ENCODE measurements at regions not wholly inside any gene's neighbourhood (a gene's known extent, or its start where the extent isn't known, plus 50 kb on each side); places are given as distances from the start of the nearest gene placed in this dataset.
"Not testable (repeated sequence)": the region's sequence is repeated elsewhere in the genome, so short reads cannot be mapped to it uniquely, and the experiment has no call there.

DNA sequence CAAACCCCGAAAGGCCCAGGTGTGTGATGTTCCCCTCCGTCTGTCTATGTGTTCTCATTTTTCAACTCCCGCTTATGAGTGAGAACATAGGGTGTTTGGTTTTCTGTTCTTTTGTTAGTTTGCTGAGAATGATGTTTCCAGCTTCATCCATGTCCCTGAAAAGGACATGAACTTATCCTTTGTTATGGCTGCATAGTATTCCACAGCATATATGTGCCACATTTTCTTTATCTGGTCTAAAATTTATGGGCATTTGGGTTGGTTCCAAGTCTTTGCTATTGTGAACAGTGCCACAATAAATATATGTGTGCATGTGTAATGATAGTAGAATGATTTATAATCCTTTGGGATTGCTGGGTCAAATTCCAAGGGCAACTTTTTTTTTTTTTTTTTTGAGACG lies 519.1 kb downstream of the NTRK3 start:
- not testable (repeated sequence) for TF ChIP-seq CTCF (IDR thresholded peaks at IDR 0.05); POLR2AphosphoS5 (IDR thresholded peaks at IDR 0.05; ENCODE audit: low read depth, low read length); REST (IDR thresholded peaks at IDR 0.05; ENCODE audit: insufficient read depth in 1 of 2, low read depth in 2 of 2, low read length in 1 of 2); TCF7L2 (IDR thresholded peaks at IDR 0.05; ENCODE audit: low read depth, low read length)
